HCT116 (cell line): ENCODE measurements at regions not wholly inside any gene's neighbourhood (a gene's known extent, or its start where the extent isn't known, plus 50 kb on each side); places are given as distances from the start of the nearest gene placed in this dataset.
"Not testable (repeated sequence)": the region's sequence is repeated elsewhere in the genome, so short reads cannot be mapped to it uniquely, and the experiment has no call there.

Source experiments
- ATAC-seq: fragments of 200-7000 bp; cut with Tn5 transposase; 2 replicates; pipeline ENCODE4 v1.9.1; 2020; ENCODE audit warnings: mild to moderate bottlenecking, moderate library complexity
- BruUV-seq: library from RNA; stranded (reverse); fragments of 400-500 nt; replicated peaks from 2 replicates; lab custom pipeline; 2021; lab: Mats Ljungman, UMichigan
- CTCF ChIA-PET: fragments of 300-600 bp; sonication (Branson Sonifier 250); formaldehyde crosslinking; loops from one replicate; lab custom pipeline; 2021; ENCODE audit warnings: antibody characterized with exemption; lab: Charles Lee
- POLR2A ChIA-PET: fragments of 300-600, 350-600 bp; sonication (Branson Sonifier 250); formaldehyde crosslinking; loops from one replicate; lab custom pipeline; 2021; ENCODE audit warnings: antibody characterized with exemption; lab: Charles Lee
- RAD21 ChIA-PET, 2 experiments: fragments of 300-600 bp; sonication (Branson Sonifier 250); formaldehyde crosslinking; loops; one replicate each; lab custom pipeline; 2023; ENCODE audit warnings: low total read pairs in 2 of 2; ENCODE audit not compliant: uncharacterized antibody in 2 of 2, unreplicated experiment in 2 of 2, low non-redundant PET in 1 of 2; lab: Charles Lee
- DNase-seq: peaks from one replicate; pipeline ENCODE4 v3.0.0-alpha.2; 2010; ENCODE audit warnings: low read depth, low spot score
- H2AFZ ChIP-seq: fragments of 200-600 bp; shearing (Covaris generic), sonication (generic); 2 replicates; pipeline ENCODE4 v1.6.1; 2017; ENCODE audit warnings: low read depth, mixed run types, mixed read lengths, antibody characterized with exemption, low read length; ENCODE audit not compliant: poor library complexity, severe bottlenecking
- H3K27ac ChIP-seq: 2 replicates; pipeline ENCODE4 v1.5.1; 2012; ENCODE audit warnings: low read depth, low read length
- H3K27me3 ChIP-seq: fragments of 200-600 bp; sonication (generic); 2 replicates; pipeline ENCODE4 v1.6.1; 2016; ENCODE audit warnings: mixed run types, low read length, mixed read lengths; ENCODE audit not compliant: insufficient read depth
- H3K36me3 ChIP-seq, 2 experiments: fragments of 200-500 bp in 1 of 2; fragments of 200-600 bp in 1 of 2; sonication (Bioruptor generic) in 1 of 2; sonication (generic) in 1 of 2; 2 replicates each; pipeline versions ENCODE4 v1.5.1 to v1.6.1; 2014 to 2016; ENCODE audit warnings: low read length in 2 of 2, inconsistent platforms in 1 of 2, mixed read lengths in 1 of 2, mixed run types in 1 of 2; ENCODE audit not compliant: insufficient read depth in 2 of 2, control insufficient read depth in 1 of 2
- H3K4me1 ChIP-seq, 2 experiments: fragments of 200-600 bp in 1 of 2; sonication (generic) in 1 of 2; 2 replicates each; pipeline versions ENCODE4 v1.5.1 to v1.6.1; 2012 to 2017; ENCODE audit warnings: low read length in 2 of 2, inconsistent platforms in 1 of 2, mild to moderate bottlenecking in 1 of 2, mixed read lengths in 1 of 2, mixed run types in 1 of 2, moderate library complexity in 1 of 2; ENCODE audit not compliant: insufficient read depth in 2 of 2, control insufficient read depth in 1 of 2
- H3K4me2 ChIP-seq: fragments of 200-600 bp; sonication (generic); 2 replicates; pipeline ENCODE4 v1.6.1; 2017; ENCODE audit warnings: mixed run types, low read length, mixed read lengths
- H3K4me3 ChIP-seq, 2 experiments: fragments of 200-600 bp in 1 of 2; sonication (generic) in 1 of 2; replicated peaks in 1 of 2; 2 replicates each; pipeline ENCODE4 v1.5.1; 2011 to 2016; ENCODE audit warnings: low read length in 2 of 2, control low read depth in 1 of 2, low read depth in 1 of 2, mild to moderate bottlenecking in 1 of 2, mixed read lengths in 1 of 2, mixed run types in 1 of 2
- H3K79me2 ChIP-seq: fragments of 200-600 bp; sonication (generic); 2 replicates; pipeline ENCODE4 v1.6.1; 2017; ENCODE audit warnings: mild to moderate bottlenecking, mixed run types, low read length, moderate library complexity, mixed read lengths; ENCODE audit not compliant: insufficient read depth
- H3K9ac ChIP-seq: fragments of 200-600 bp; sonication (generic); 2 replicates; pipeline ENCODE4 v1.6.1; 2016; ENCODE audit warnings: low read length, mixed read lengths
- H3K9me2 ChIP-seq: fragments of 200-600 bp; sonication (generic), shearing (Covaris generic); 2 replicates; pipeline ENCODE4 v1.6.1; 2017; ENCODE audit warnings: mixed run types, mild to moderate bottlenecking, moderate library complexity; ENCODE audit not compliant: insufficient read depth
- H3K9me3 ChIP-seq, 2 experiments: fragments of 200-500 bp in 1 of 2; fragments of 200-600 bp in 1 of 2; sonication (Bioruptor generic) in 1 of 2; sonication (generic) in 1 of 2; 2 replicates each; pipeline ENCODE4 v1.6.1; 2014 to 2017; ENCODE audit warnings: low read length in 2 of 2, mixed read lengths in 2 of 2, inconsistent platforms in 1 of 2, low read depth in 1 of 2, mild to moderate bottlenecking in 1 of 2, mixed run types in 1 of 2, moderate library complexity in 1 of 2; ENCODE audit not compliant: control insufficient read depth in 1 of 2, insufficient read depth in 1 of 2
- H4K20me1 ChIP-seq: fragments of 200-600 bp; sonication (generic), shearing (Covaris generic); 2 replicates; pipeline ENCODE4 v1.6.1; 2017; ENCODE audit warnings: mixed run types, mild to moderate bottlenecking, moderate library complexity; ENCODE audit not compliant: insufficient read depth
- JUND ChIP-seq: IDR thresholded peaks from 2 replicates; pipeline ENCODE4 v1.6.1; 2012
- YY1 ChIP-seq: IDR thresholded peaks from 2 replicates; pipeline ENCODE4 v1.6.1; 2011; ENCODE audit warnings: low read length, low read depth, moderate library complexity, mild to moderate bottlenecking; ENCODE audit not compliant: insufficient replicate concordance; ENCODE audit errors: extremely low read depth
- ZFX ChIP-seq: fragments of 450-650 bp; IDR thresholded peaks from 2 replicates; pipeline ENCODE4 v1.6.1; 2017
- intact Hi-C: fragments of 100-400 bp; cut with micrococcal nuclease; formaldehyde crosslinking; loops from 2 replicates; pipeline ENCODE4 v1.10.0; 2022
- TF ChIP-seq, protein P1 (sequence below): IDR thresholded peaks from 2 replicates; pipeline ENCODE4 v1.6.1; 2012
- TF ChIP-seq, protein P2 (sequence below): IDR thresholded peaks from 2 replicates; pipeline ENCODE4 v1.6.1; 2012

DNA sequence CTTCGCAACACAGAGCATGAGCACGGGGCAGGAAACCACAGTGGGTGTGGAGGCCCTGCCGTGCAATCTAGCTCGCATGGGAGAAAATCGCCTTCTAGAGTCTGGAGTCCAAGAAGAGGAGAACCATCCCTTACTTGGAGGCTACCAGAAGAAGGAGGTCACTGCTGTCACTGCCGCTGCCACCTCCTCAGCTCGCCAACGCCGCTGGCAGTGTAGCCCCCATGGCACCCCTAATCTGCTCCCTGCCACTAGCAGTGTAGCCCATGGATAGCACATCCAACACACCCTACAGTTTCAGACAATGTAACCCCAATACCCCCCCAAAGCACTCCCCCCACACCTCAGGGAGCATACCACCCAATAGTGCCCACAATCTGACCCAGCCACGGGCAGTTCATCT, 438.0 kb upstream of the ZNF337 start:
- CTCF ChIA-PET = no interaction called here
- ATAC-seq (no peak), DNase-seq (no peak)
- no TSS peak for BruUV-seq
- Histone ChIP-seq H2AFZ (no peak overlapping the region), H3K79me2 (no peaks in the 10 kb centered on the region), H3K4me1 (no peaks in the 10 kb centered on the region), H4K20me1 (no peaks in the 10 kb centered on the region), H3K27ac (no peak overlapping the region), H3K9ac (no peak overlapping the region), H3K9me2 (no peaks in the 10 kb centered on the region), H3K27me3 (0 out of 2 replicates have a peak, but pooled peaks cover 11% of the 10 kb centered on the region), H3K9me3 (no peaks in the 10 kb centered on the region), H3K4me2 (no peak overlapping the region), H3K36me3 (no peaks in the 10 kb centered on the region), H3K4me3 (no peak overlapping the region)
- intact Hi-C loops = no loop called here
- RAD21 ChIA-PET = no interaction called here
- TF ChIP-seq, protein P1, sequence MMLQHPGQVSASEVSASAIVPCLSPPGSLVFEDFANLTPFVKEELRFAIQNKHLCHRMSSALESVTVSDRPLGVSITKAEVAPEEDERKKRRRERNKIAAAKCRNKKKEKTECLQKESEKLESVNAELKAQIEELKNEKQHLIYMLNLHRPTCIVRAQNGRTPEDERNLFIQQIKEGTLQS = no peak
- TF ChIP-seq JUND (no peak), YY1 (no peak), ZFX (no peak)
- TF ChIP-seq, protein P2, sequence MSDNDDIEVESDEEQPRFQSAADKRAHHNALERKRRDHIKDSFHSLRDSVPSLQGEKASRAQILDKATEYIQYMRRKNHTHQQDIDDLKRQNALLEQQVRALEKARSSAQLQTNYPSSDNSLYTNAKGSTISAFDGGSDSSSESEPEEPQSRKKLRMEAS = no peak
- POLR2A ChIA-PET = no interaction called here

DNA sequence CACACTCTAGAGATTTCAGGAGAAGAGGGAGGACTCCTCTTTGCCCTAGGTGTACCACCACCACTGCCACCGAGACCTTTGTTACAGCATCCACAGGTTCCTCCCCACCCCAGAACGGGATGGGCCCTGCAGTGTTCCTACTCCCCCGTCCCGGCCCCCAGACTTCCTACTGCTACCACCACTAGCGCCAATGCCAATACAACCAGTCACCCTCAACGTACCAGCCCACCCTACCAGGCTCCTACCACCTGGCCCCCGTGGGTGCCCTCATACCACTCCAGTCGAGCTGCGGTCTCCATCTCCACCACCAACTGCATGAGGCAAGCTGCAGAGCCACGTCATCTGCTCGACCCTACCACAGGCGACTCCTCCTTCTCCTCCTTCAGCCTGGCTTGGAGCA, 437.1 kb upstream of the ZNF337 start:
- POLR2A ChIA-PET, BruUV-seq, ATAC-seq, H3K27me3 ChIP-seq, H3K27ac ChIP-seq, RAD21 ChIA-PET, DNase-seq, H3K9me2 ChIP-seq, H3K9me3 ChIP-seq, H3K4me1 ChIP-seq, H3K4me3 ChIP-seq, H3K79me2 ChIP-seq, H3K36me3 ChIP-seq, CTCF ChIA-PET, H4K20me1 ChIP-seq, H3K4me2 ChIP-seq, H3K9ac ChIP-seq, H2AFZ ChIP-seq, intact Hi-C loops: not testable (repeated sequence)

DNA sequence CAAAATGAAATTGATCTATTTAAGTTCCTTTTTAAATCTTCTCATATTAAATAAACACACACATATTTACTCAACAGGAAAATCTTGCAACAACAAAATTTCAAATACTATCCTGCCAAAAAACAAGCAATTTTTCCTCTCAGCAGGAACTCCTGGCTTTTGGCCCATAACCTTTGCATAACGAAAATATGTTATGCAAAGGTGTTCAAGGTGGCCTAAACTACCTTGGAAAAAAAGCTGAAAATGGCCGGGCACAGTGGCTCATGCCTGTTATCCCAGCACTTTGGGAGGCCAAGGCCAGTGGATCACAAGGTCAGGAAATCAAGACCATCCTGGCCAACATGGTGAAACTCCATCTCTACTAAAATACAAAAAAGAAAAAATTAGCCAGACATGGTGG, 424.3 kb upstream of the ZNF337 start:
- H3K36me3 ChIP-seq, H3K9ac ChIP-seq, H3K9me2 ChIP-seq, BruUV-seq, intact Hi-C loops, H3K4me1 ChIP-seq, H3K4me3 ChIP-seq, H3K79me2 ChIP-seq, RAD21 ChIA-PET, H3K27me3 ChIP-seq, H4K20me1 ChIP-seq, H3K27ac ChIP-seq, H3K4me2 ChIP-seq, DNase-seq, H2AFZ ChIP-seq, CTCF ChIA-PET, H3K9me3 ChIP-seq, POLR2A ChIA-PET, ATAC-seq: not testable (repeated sequence)

DNA sequence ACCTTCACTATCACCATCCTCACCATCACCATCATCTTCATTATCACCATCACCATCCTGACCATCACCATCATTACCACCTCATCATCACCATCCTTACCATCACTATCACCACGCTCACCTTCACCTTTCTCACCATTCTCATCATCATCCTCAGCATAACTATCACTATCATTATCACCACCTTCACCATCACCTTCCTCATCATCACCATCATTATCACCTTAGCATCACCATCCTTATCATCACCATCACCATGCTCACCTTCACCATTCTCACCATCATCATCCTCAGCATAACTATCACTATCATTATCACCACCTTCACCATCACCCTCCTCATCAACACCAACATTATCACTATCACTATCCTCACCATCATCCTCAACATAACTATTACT, 397.8 kb upstream of the ZNF337 start:
- H4K20me1 ChIP-seq, H3K4me3 ChIP-seq, BruUV-seq, H3K4me1 ChIP-seq, H3K27me3 ChIP-seq, H2AFZ ChIP-seq, H3K9me3 ChIP-seq, H3K9ac ChIP-seq, POLR2A ChIA-PET, intact Hi-C loops, H3K27ac ChIP-seq, DNase-seq, H3K4me2 ChIP-seq, CTCF ChIA-PET, H3K36me3 ChIP-seq, RAD21 ChIA-PET, H3K9me2 ChIP-seq, ATAC-seq, H3K79me2 ChIP-seq: not testable (repeated sequence)
